ENCODE measurements at regions not wholly inside any gene's neighbourhood (a gene's known extent, or its start where the extent isn't known, plus 50 kb on each side); places are given as distances from the start of the nearest gene placed in this dataset.
A peak's percentile ranks its signal among the peaks of the same experiment; 100 is the strongest.

DNA sequence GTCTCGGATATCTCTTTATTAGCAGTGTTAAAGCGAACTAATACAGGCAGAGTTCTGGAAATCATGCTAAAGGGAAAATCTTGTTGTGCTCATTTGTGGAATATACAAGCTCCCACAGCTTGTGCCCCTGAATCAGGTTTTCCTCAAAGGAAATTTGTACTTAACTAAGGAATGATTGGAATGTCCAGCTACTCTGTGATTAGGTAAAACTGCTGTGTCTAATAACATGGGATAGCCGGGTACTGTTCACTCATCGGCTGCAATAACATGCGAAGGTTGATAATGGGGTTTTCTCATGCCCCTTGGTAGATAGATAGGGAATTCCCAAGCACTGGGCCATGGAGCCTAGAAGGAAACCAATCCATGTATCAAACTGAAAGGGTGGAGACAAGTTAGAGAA lies 306.7 kb downstream of the NR2F1-AS1 start:
- Histone ChIP-seq H3K4me1 (ENCODE audit: control insufficient read depth, insufficient read depth, low read length) (peaks cover 9% of the 10 kb centered on the region), H3K4me3 (ENCODE audit: low read length) (no peak overlapping the region), H3K9me3 (ENCODE audit: control insufficient read depth, low read length) (no peaks in the 10 kb centered on the region), H3K27me3 (replicated peaks; ENCODE audit: control insufficient read depth, insufficient read depth, low read length) (no peaks in the 10 kb centered on the region), H3K36me3 (ENCODE audit: control insufficient read depth, insufficient read depth, low read length, severe bottlenecking) (no peaks in the 10 kb centered on the region), H3K9ac (ENCODE audit: low read length) (no peak overlapping the region)
- DNase-seq (ENCODE audit: low read depth): peak; percentile 17

DNA sequence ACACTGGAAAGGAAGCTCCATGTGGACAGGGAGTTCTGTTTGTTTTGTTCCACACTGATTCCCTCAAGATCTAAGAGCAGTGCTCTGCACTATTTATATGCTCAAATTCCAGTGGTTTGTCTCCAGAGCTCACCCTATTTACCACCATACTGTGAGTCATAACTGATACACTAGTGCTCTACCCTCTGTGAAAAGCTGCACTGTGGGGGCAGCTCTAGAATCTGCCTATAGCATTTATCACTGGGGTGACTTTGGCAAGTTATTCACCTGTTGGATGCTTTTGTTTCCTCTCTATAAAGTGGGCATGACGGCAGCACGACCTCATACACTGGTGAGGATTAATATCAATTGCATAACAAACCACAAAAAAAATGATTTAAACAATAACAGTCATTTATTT lies 307.8 kb downstream of the NR2F1-AS1 start:
- Histone ChIP-seq H3K9me3 (ENCODE audit: control insufficient read depth, low read length) (no peaks in the 10 kb centered on the region), H3K27me3 (replicated peaks; ENCODE audit: control insufficient read depth, insufficient read depth, low read length) (no peaks in the 10 kb centered on the region), H3K36me3 (ENCODE audit: control insufficient read depth, insufficient read depth, low read length, severe bottlenecking) (no peaks in the 10 kb centered on the region), H3K9ac (ENCODE audit: low read length) (no peak overlapping the region), H3K4me3 (ENCODE audit: low read length) (no peak overlapping the region), H3K4me1 (ENCODE audit: control insufficient read depth, insufficient read depth, low read length) (peaks cover 4% of the 10 kb centered on the region)
- peak; percentile 6 for DNase-seq (ENCODE audit: low read depth)

DNA sequence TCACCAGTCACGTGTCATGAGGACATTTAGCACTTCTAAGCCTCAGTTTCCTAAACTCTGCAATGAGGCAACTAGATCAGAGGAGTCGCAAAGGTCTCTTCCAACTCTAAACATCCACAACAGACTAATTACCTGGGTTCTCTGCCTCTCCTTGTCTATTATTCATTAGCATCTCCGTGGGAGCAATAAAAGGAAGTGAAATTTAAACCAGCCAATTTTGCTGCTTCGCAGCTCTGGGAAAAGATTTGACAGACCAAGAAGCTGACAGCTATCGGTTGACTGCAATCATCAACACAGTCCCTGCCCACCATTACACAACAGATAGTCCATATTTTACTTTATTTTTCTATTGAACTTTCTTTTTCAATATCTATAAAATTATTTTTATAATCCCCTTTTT lies 308.9 kb downstream of the NR2F1-AS1 start:
- no peaks in the 10 kb centered on the region for H3K4me1 ChIP-seq (ENCODE audit: control insufficient read depth, insufficient read depth, low read length)
- H3K9ac ChIP-seq (ENCODE audit: low read length): no peak overlapping the region
- no peak overlapping the region for H3K4me3 ChIP-seq (ENCODE audit: low read length)
- H3K36me3 ChIP-seq (ENCODE audit: control insufficient read depth, insufficient read depth, low read length, severe bottlenecking): no peaks in the 10 kb centered on the region
- no peak for DNase-seq (ENCODE audit: low read depth)
- H3K27me3 ChIP-seq (replicated peaks; ENCODE audit: control insufficient read depth, insufficient read depth, low read length): no peaks in the 10 kb centered on the region
- H3K9me3 ChIP-seq (ENCODE audit: control insufficient read depth, low read length): no peaks in the 10 kb centered on the region

DNA sequence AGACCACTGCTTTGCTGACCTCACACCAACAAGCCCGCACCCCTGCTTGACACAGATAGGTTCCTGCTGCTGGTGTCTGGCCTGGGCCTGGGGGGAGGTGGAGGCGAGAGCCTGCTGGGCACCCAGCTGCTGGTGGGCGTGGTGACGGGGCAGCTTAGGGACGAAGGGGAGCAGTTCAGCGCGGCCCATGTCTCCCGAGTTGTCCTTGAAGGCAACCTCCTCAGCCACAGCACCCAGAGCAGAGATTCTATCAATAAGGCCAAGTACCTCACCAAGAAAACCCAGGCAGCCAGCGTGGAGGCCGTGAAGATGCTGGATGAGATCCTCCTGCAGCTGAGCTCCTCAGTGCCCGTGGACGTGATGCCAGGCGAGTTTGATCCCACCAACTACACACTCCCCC lies 313.3 kb downstream of the NR2F1-AS1 start:
- Histone ChIP-seq H3K4me1 (ENCODE audit: control insufficient read depth, insufficient read depth, low read length) (no peaks in the 10 kb centered on the region), H3K9me3 (ENCODE audit: control insufficient read depth, low read length) (no peaks in the 10 kb centered on the region), H3K9ac (ENCODE audit: low read length) (no peak overlapping the region), H3K36me3 (ENCODE audit: control insufficient read depth, insufficient read depth, low read length, severe bottlenecking) (no peaks in the 10 kb centered on the region), H3K27me3 (replicated peaks; ENCODE audit: control insufficient read depth, insufficient read depth, low read length) (no peaks in the 10 kb centered on the region), H3K4me3 (ENCODE audit: low read length) (no peak overlapping the region)
- DNase-seq (ENCODE audit: low read depth): no peak

DNA sequence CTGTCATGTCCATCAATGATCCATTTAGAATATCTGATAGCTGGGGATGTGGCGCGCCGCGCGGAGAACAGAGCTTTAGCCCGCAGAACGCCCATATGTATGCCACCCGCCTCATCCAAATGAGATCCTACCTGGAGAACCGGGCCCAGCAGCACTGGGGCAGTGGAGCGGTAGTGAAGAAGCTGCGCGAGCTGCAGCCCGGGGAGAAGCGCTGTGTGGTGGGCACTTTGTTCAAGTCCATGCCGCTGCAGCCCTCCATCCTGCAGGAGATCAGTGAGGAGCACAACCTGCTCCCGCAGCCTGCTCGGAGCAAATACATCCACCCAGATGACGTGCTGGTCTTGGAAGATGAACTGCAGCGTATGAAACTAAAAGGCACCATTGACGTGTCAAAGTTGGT lies 313.7 kb downstream of the NR2F1-AS1 start:
- DNase-seq (ENCODE audit: low read depth): no peak
- no peaks in the 10 kb centered on the region for H3K9me3 ChIP-seq (ENCODE audit: control insufficient read depth, low read length)
- no peaks in the 10 kb centered on the region for H3K4me1 ChIP-seq (ENCODE audit: control insufficient read depth, insufficient read depth, low read length)
- no peak overlapping the region for H3K4me3 ChIP-seq (ENCODE audit: low read length)
- H3K9ac ChIP-seq (ENCODE audit: low read length): no peak overlapping the region
- no peaks in the 10 kb centered on the region for H3K36me3 ChIP-seq (ENCODE audit: control insufficient read depth, insufficient read depth, low read length, severe bottlenecking)
- H3K27me3 ChIP-seq (replicated peaks; ENCODE audit: control insufficient read depth, insufficient read depth, low read length): no peaks in the 10 kb centered on the region

DNA sequence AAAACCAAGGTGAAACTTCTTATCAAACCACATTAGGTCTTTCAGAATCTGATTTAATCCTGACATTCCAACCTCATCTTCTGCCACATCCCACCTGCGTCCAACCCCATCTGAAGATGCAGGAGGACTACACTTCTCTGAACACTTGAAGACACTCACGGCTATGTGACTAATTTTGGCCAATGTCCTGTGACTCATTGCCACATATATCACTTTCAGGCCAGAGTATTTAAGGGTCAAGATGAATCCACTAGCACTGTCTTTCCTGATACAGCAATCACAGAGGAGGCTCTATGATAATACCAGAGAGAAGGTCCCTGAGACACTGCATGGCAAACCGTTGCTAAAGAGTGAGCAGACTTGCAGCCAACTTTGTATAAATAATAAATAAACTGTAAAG lies 323.4 kb downstream of the NR2F1-AS1 start:
- H3K27me3 ChIP-seq (replicated peaks; ENCODE audit: control insufficient read depth, insufficient read depth, low read length): no peaks in the 10 kb centered on the region
- H3K9me3 ChIP-seq (ENCODE audit: control insufficient read depth, low read length): no peaks in the 10 kb centered on the region
- H3K9ac ChIP-seq (ENCODE audit: low read length): no peak overlapping the region
- DNase-seq (ENCODE audit: low read depth): no peak
- H3K36me3 ChIP-seq (ENCODE audit: control insufficient read depth, insufficient read depth, low read length, severe bottlenecking): no peaks in the 10 kb centered on the region
- no peak overlapping the region for H3K4me3 ChIP-seq (ENCODE audit: low read length)
- H3K4me1 ChIP-seq (ENCODE audit: control insufficient read depth, insufficient read depth, low read length): no peaks in the 10 kb centered on the region

DNA sequence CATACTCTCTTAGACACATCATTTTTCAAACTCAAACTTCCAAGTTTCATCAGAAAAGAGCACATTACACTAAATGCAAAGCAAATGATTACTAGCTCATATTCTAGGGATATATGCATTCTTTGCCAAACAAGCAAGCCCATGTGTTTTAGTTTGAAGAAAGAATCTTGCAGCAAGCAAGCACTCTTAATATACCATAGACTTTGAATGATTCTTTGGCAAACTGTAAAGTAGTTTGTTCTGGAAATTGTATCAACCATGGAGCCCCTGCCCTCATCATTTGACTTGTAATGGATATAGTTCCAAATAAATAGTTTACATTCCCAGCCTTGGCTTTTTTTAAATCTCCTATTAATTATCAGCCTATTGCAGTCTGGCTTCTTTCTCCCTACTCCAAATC lies 325.2 kb downstream of the NR2F1-AS1 start:
- DNase-seq (ENCODE audit: low read depth): peak; percentile 20
- no peaks in the 10 kb centered on the region for H3K27me3 ChIP-seq (replicated peaks; ENCODE audit: control insufficient read depth, insufficient read depth, low read length)

DNA sequence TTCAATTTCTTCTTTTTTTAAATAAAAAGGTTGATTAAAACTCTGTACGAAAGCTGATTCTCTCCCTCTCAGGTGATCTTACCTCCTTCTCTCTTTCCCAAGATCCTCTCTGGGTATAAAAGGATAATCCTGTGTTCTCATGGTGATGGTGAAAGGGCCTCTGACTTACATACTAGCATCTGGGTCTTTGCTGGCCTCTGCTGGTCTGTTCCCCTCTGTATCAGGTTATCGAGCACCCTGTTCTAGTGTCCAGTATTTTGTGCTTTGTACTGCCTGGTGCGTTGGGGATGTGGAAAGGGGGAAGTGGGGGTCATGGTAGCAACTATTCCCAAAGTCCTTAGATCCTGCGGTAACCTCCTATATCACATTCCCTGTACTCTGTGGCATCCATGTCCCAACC lies 328.9 kb downstream of the NR2F1-AS1 start:
- Histone ChIP-seq H3K4me3 (ENCODE audit: low read length) (no peak overlapping the region), H3K9me3 (ENCODE audit: control insufficient read depth, low read length) (no peaks in the 10 kb centered on the region), H3K27me3 (replicated peaks; ENCODE audit: control insufficient read depth, insufficient read depth, low read length) (no peaks in the 10 kb centered on the region), H3K9ac (ENCODE audit: low read length) (no peak overlapping the region), H3K36me3 (ENCODE audit: control insufficient read depth, insufficient read depth, low read length, severe bottlenecking) (no peaks in the 10 kb centered on the region), H3K4me1 (ENCODE audit: control insufficient read depth, insufficient read depth, low read length) (peaks cover 6% of the 10 kb centered on the region)
- DNase-seq (ENCODE audit: low read depth): no peak

More for the DNA sequence above, 325.2 kb downstream of the NR2F1-AS1 start:
- Histone ChIP-seq H3K4me3 (ENCODE audit: low read length) (no peak overlapping the region), H3K9ac (ENCODE audit: low read length) (no peak overlapping the region), H3K36me3 (ENCODE audit: control insufficient read depth, insufficient read depth, low read length, severe bottlenecking) (no peaks in the 10 kb centered on the region), H3K9me3 (ENCODE audit: control insufficient read depth, low read length) (no peaks in the 10 kb centered on the region), H3K4me1 (ENCODE audit: control insufficient read depth, insufficient read depth, low read length) (no peaks in the 10 kb centered on the region)

DNA sequence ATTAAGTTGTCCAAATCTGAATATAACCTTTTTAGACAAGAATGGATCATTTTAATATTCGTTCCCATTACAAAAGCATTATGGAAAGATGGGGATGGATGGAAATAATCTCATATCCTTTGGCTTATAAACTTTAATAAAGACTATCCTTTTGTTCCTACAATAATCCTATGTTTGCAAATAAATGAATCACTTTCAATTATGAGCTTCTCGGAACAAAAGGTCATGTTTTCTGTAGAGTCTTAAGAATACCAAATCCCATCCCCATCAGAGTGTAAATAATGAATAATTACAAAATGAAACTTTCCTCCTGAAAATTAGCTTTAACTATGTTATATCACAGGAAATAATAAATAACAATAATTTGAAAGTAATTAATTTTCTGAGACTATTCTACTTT lies 329.7 kb downstream of the NR2F1-AS1 start:
- no peaks in the 10 kb centered on the region for H3K27me3 ChIP-seq (replicated peaks; ENCODE audit: control insufficient read depth, insufficient read depth, low read length)
- no peak overlapping the region for H3K9ac ChIP-seq (ENCODE audit: low read length)
- no peak overlapping the region for H3K4me3 ChIP-seq (ENCODE audit: low read length)
- H3K9me3 ChIP-seq (ENCODE audit: control insufficient read depth, low read length): no peaks in the 10 kb centered on the region
- DNase-seq (ENCODE audit: low read depth): no peak
- H3K4me1 ChIP-seq (ENCODE audit: control insufficient read depth, insufficient read depth, low read length): peaks cover 8% of the 10 kb centered on the region
- H3K36me3 ChIP-seq (ENCODE audit: control insufficient read depth, insufficient read depth, low read length, severe bottlenecking): no peaks in the 10 kb centered on the region

DNA sequence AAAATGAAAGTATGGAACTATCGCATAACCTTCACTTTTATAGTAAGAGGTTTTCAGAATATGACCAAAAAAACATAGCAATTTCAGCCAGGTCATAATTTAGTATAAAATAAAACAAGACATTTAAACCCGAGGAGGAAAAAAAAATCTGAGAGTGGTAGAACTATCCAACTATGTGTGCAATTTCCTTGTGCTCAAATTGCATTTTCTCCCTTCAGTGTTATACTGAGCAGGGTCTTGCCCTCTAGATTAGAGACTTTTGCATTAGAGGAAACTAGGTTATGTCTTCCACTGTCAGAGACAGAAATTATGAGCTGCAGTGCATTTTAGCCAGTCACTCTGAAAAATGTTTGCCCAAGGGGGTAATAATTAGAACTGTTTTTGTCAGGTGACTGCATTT lies 330.6 kb downstream of the NR2F1-AS1 start:
- Histone ChIP-seq H3K36me3 (ENCODE audit: control insufficient read depth, insufficient read depth, low read length, severe bottlenecking) (no peaks in the 10 kb centered on the region), H3K9me3 (ENCODE audit: control insufficient read depth, low read length) (no peaks in the 10 kb centered on the region), H3K27me3 (replicated peaks; ENCODE audit: control insufficient read depth, insufficient read depth, low read length) (no peaks in the 10 kb centered on the region), H3K9ac (ENCODE audit: low read length) (no peak overlapping the region), H3K4me3 (ENCODE audit: low read length) (peak overlapping the region; percentile 28), H3K4me1 (ENCODE audit: control insufficient read depth, insufficient read depth, low read length) (peaks cover 15% of the 10 kb centered on the region)
- DNase-seq (ENCODE audit: low read depth): peak; percentile 48

DNA sequence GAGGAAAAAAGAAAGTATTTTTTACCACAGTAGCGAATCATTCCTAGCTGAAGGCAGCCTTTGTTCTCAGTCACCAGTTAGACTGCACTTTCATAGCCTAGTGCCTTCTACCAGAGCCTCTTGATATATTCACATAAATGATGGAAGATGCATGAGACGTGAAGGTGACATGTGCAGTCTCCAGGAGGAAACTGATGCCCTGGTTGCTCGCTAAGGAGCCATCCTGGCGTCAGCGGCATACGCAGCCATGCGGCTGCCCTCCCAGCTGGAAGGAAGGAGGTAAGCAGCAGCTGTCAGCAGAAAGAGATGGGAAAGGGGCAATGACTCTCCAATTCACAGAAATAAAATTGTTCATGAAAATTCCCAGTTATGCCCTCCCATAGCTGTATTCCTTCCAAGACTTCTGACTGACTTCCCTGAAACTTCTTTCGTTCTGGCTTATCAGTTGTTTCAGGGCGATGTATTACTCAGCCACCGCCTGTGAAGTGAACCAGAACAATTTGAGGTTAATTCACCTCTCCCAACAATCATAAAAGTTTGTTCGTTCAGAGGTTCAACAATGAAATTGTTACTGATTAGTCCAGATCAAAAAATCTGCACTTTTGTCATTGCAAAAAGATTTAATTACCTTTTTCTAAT lies 331.2 kb downstream of the NR2F1-AS1 start:
- H3K4me1 ChIP-seq (ENCODE audit: control insufficient read depth, insufficient read depth, low read length): peaks cover 15% of the 10 kb centered on the region
- H3K9me3 ChIP-seq (ENCODE audit: control insufficient read depth, low read length): no peaks in the 10 kb centered on the region
- no peaks in the 10 kb centered on the region for H3K36me3 ChIP-seq (ENCODE audit: control insufficient read depth, insufficient read depth, low read length, severe bottlenecking)
- H3K27me3 ChIP-seq (replicated peaks; ENCODE audit: control insufficient read depth, insufficient read depth, low read length): no peaks in the 10 kb centered on the region
- DNase-seq (ENCODE audit: low read depth): no peak
- H3K4me3 ChIP-seq (ENCODE audit: low read length): peak overlapping the region; percentile 28
- H3K9ac ChIP-seq (ENCODE audit: low read length): no peak overlapping the region

DNA sequence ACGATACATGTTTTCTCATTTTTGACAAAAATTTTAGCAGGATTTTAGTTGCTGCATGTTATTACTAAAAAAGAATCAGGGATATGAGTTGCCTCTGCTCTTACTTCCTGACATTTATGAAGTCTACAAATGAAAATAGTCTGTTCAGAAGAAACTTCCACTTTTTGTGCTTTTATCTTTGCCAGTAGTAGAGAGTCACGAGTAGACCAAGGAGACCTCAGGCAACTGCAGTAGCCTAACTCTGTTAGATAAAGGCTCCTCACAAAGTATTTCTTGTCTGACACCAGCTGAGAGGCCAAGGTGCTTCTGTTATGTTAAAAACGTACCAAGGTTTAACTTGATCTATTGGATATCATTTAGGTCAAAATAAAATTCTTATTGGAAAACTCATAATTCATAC lies 333.9 kb downstream of the NR2F1-AS1 start:
- Histone ChIP-seq H3K4me1 (ENCODE audit: control insufficient read depth, insufficient read depth, low read length) (peaks cover 15% of the 10 kb centered on the region), H3K9ac (ENCODE audit: low read length) (no peak overlapping the region), H3K4me3 (ENCODE audit: low read length) (no peak overlapping the region), H3K9me3 (ENCODE audit: control insufficient read depth, low read length) (no peaks in the 10 kb centered on the region), H3K27me3 (replicated peaks; ENCODE audit: control insufficient read depth, insufficient read depth, low read length) (no peaks in the 10 kb centered on the region), H3K36me3 (ENCODE audit: control insufficient read depth, insufficient read depth, low read length, severe bottlenecking) (no peaks in the 10 kb centered on the region)
- no peak for DNase-seq (ENCODE audit: low read depth)

All from adipocyte (in vitro differentiated cells).